SKM-1 (cell line): ENCODE measurements at regions not wholly inside any gene's neighbourhood (a gene's known extent, or its start where the extent isn't known, plus 50 kb on each side); places are given as distances from the start of the nearest gene placed in this dataset.

ENCODE experiments used
- DNase-seq: peaks from one replicate; lab custom pipeline; 2025; ENCODE audit not compliant: unreplicated experiment; lab: John Stamatoyannopoulos, UW

DNA sequence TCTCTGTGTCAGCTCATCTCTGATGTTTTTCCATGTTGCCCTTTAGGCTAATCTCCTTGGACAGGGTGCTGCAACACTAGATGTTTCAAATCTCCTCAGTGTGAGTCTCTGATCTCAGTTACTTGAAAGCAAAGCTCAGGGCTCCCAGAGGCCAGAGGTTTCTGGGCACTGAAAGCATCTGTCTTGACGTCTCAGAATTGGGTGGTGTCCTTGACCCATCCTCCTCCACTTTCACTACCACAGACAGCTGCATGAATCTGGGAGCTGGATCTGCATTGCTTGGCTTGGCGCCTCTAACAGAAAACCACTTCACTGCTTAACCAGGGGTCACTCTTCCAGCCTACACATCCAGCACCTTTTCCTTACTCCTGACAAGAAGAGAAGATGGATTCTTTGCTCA, 399.4 kb downstream of the NXPE2 start:
- DNase-seq, result no peak

DNA sequence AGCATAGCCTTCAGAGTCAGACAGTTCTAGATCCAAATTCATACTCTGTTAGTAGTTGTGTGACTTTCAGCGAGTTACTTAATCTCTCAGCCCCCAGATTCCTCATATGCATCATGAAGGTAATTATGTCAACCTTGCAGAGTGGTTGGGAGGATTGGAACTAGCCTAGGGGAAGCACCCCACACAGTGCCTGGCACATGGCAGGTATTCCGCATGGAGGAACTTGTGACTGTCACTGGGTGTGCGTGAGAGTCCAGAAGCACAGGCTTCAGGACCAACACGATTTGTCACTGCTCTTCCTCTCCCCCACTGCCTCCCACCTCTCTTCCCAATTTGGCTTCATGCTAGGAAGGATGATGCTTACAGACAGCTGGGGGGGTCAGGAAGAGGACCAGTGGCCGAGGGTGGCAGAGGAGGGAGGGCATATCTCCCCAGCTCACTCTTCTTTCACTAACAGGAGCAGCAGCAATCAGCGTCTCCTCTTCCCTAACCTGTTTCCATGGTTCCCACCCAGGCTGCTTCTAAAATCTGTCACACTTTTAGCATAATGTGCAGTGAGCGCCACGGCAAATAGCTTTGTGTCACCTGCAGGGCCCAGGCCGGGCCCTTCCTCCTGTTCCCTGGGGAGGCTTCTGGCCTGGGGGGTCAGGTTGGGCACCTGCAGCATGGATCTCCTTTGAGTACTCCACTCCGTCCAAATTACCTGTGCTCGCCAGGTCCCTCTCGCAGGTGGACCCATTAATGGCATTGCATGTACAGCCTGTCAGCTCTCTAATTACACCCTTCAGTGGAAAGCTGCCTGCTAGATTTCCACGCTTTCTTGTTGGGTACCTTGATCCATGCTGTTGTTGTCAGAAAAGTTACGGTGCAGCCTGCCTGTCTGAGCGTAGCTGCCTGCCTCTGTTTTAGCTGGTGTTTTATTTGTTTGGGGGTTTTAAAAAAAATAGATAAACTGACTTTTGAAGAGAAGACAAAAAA, 400.4 kb downstream of the NXPE2 start:
- DNase-seq, result no peak

DNA sequence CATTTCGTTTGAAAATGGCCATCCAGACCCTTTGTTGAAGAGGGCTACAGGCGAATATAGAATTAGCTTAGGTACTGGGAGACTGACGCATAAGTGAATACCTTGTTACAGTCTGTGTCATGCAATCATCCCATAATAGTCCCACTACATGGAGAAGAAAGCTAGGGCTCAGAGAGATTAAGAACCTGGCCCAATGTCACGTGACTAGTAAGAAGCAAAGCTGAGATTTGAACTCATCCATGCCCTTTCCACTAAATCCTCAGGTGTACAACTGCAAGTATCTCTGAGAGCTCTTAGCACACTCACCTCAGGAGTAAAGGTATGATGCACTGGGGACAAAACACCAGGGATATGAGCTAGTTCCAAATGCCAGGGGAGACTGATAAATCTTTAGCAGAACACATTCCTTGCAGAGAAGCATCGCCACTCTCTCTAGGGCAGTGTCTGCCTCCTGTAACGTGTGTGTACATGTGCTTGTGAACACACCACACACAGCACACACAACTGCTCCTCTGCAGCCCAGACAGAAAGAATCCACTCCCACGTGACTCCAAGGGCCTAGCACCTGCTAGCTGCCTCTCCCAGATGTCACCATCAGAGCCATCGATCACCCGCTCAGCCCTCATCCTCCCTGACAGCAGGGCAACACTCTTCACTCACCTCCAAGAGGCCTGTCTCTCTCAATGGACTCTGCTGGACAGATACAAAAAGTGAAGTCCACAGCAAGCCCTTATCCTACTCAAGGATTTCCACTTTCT, 402.8 kb downstream of the NXPE2 start:
- no peak for DNase-seq

DNA sequence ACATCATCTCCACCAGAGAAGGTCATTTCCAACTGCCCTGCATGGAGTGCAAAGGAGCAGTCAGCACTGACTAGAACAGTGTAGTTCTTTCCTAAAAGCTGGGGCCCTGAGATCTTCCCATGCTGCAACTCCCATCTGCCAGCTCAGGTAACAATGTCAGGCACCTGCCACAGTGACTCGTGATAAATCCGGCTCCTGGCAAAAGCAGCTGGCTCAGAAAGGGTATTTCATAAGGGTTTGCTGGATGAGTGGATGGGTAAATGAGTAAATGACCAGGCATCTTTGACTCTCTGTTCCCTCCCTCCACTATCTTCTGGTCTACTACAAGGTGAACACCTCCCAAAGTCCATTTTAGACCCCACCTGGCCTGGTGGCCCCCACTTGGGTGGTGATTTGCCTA, 403.6 kb downstream of the NXPE2 start:
- no peak for DNase-seq

DNA sequence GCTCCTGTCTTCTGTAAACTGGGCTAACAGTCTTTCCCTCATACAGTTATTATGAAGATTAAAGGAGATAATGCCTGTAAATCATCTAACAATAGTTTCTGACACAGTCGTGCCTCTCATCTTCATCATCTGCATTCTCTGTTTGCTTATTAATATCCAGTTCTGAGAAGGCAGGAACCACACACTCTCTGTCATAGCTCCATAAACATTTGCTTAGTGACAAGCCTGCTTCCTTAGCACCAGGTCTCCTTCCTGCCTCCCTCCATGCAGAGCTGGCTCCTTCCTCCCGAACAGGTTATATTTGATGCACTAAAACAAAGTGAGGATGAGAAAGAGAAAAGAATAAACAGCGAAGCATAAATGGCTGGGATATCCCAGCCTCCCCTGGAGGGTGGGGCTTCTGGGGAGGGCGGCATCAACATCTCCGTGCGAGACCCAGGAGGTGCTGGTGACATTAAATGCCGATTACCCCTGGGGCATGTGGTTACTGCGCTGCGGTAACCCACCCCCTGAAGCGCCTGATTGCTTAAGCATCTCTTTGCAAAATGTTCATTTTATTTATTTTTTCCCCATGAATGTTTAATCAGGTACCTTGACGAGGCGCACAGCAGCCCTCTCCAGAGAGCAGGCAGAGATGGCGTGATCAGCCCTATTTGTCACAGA, 404.9 kb downstream of the NXPE2 start:
- DNase-seq, result no peak

DNA sequence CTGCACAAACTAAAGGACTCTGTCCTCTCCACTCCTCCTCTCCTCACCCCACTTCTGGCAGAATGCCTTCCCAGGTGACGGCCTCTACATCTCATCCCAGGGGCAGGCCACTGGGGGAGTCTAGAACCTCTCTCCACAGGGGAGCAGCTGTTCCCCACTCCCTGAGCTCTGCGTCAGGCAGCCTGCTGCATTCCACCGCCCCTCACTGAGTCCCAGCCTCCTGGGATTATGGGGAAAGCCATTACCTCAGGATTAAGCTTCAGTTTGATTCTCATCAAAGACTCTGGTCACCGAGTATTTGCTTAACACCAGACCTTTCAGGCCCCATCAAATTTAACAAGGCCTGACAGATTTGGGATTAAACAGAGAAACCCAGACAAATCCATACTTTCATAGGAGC, 405.9 kb downstream of the NXPE2 start:
- no peak for DNase-seq

DNA sequence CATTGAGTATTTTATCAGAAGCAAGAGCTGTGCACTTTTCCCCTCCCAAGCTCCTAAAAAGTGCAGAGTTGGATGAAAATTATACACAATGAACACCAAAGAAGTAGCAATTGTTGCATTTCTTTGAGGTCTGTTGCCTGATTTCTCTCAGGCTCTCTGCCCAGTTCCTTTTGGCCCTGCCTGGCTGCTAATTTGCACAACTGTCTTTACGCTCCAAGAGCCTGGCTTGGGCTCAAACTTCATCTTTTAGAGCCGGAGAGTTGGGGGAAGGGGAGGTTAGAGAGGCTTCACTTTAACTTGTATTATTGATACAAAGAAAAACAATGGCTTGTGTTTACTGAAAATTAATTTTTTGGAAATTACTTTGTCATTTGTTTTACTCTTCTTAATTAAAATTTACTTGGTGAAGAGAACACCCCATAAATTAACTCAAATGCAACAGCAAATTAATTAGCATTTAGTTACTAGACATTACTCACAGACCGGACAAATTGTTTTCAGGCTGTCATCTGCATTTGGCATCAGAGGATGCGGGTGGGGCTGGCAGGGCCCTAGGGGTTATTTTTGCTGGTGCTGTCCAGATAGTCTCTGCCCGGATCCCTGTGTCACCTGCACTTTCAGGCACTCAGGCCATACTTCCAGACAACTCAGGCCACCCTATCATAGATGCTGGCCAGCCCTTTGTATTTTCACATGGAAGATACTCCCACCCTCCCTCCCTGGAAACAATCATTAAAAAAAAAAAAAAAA, 407.3 kb downstream of the NXPE2 start:
- no peak for DNase-seq

DNA sequence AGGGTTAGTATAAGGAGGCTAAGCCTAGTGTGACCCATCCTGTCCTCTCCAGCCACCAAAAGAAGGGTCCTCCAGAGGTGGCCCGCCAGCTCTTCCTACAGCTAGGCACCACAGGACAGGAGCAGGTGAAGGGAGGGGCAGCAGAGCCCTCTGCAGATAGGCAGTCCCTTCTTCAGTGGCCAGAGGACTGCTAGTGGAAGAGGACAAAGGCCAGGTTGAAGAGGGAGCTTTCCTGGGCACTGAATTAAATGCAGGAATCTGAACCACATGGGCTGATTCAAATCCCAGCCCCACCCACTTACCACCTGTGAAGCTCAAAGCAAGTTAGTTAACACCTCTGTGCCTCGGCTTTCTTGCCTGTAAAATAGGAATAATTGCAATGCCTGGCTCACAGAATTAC, 409.5 kb downstream of the NXPE2 start:
- DNase-seq, result no peak

DNA sequence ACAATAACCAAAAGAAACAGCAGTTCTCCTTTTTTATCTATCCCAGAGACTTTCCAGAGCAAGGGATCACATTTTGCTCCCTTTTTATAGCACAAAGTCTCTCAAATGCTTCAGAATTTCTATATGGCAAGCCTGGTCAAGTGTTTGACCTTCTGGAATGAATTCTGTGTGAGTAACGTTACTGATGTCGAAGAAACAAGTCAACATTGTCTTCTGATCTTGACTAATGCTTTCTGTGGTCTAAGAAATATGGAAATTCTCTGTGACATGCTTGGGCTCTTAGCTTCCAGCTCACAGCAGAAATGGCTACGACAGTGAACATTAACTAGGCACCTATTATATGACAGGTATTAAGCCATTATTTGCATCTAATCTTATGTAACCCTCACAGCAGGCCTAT, 411.7 kb downstream of the CADM1 start:
- no peak for DNase-seq

DNA sequence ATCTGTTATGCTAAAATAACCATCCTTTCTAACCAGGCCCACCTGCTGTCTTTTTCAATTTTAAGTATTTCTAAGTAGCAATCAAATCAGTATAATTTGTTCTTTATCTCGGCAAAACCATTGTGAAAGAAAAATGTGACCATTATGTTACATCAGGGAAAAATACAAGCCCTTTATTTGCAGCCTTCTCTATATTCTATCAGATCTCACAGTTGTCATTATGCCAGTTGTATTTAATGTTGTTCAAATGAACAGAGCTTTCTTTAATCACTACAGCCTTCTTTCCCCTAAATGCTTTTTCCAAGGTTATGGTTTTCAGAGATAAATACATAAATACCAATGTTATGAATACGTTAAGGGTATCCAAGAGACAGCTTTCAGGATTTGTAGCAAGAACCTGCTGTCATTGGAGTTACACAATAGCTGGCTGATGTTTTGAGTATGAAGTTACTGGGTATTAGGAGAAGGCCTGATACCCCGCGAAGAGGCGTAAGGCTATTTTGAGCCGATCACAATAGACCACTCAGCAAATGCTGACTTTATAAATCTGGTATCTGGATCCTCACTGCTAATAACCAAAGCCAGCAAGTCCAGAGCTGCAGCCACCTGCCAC, 406.3 kb downstream of the CADM1 start:
- DNase-seq, result no peak

DNA sequence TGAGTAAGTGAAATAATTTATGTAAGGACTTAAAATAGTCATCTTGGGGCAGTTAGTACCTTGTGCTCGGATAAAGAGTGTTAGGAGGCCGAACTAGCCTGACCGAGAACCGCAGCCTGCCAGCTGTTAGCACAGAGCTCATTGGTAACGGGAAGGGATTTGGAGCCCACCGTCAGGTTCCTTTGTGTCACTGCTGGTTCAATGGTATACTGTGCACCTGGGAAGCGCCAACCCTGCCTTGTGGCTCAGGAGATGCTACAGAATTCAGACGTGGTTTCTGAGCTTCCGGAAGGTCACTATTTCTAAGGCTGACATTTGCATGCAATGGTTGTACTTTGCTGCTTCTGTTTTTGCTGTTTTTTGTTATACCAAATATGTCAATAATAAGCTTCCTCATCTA, 403.5 kb downstream of the CADM1 start:
- no peak for DNase-seq

DNA sequence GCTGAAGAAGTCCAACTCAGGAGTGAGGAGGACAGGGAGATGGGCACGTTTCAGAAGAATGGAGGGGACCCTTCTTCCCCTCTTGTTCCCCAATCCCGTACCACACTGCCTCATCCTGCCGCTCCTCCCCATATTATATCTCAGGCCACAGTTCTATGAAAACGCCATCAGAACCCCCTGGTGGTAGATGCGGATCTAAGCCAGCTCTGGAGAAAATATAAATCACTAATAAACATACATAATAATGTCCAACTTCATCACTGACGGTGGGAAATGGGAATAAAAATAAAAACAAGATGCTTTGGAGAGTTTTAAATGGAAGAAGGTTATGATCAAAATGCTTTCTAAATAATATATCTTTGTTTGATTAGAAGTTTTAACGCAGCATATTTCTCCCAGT, 400.3 kb downstream of the CADM1 start:
- DNase-seq, result no peak

DNA sequence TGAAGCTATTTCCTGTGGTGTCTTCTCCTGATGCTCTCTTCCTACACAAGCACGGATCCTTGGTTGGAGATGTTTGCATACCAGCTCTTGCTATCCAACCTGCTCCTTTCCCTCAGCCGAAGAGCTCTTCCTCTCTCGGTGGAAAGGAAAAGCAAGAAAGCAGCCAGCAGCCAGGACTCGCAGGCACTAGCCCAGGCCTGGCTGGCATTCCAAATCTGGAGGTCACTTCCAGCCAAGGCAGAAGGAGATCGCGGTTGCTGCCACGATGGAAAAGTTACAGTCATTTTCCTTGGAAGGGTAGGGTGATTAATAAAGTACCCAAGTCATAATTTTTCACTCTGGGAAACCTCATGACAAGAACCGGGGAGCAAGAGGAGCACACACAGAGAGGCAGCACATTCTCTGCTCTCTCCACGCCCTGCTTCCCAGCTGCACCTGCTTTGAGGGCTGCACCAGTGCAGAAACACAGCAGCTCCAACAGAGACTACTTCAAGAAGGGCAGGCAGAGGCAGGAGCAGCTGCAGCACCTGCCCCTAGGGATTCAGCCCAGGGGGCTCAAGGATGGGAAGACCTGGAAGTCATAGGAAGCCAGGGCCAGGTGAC, 399.3 kb downstream of the CADM1 start:
- DNase-seq, result no peak

DNA sequence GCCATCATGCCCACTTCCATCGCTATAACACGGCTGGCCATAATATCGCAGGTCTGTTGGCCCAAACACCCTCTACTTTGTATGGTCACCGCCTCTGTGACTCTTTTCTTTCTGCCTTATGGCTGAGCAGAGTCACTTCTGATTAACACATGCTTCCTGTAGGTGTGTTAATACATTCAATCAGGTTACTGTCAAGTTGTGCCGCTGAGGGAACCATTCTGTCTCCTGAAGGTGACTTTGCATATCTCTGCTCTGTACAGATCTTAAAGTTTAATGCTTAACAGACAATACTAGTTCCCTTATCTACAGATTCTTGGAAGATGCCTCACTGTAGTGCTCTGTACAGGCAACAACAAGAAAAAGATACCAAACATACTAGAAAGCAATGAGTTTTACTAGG, 393.1 kb downstream of the CADM1 start:
- no peak for DNase-seq

DNA sequence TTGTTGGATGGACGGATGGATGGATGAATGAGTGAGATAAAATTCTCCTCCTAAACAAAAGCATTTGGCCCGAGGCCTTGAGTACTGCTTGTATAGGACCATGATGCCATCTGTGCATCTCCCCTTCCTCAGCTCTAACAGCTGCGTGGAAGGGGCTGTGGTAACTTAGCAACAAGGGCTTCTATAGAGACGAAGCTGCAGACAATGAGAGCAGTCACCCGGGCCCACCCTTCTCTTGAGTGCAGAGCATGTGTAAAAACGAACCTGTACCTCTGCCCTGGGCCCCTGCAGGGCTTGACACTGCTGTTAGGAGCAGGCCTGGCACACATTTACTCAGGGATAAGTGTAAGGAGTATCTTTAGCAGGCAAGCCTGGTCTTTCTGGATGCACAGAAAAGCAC, 391.5 kb downstream of the CADM1 start:
- no peak for DNase-seq

DNA sequence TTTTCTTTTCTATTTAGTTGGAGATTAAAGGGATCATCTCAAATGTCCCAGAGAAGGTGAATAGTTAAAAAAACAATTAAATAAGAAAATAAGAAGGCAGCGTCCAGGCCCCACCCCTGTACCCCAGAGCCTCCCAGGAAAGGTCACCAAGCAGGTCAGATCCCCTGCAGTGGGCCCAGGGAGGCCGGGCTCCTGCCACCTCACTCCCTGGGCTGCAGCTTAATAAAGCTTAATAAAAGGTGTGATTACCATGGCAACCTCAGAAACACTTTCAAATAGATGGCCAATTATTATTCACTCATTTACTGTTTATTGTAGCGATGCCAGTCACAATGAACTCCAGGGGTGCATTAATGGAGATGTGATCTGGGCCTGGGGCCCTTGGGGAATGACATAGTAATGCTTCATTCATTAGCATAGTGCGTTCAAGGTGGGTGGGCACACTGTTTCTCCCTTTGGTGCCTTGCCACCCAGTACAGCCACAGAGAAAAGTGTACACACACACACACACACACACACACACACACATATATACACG, 386.2 kb downstream of the CADM1 start:
- DNase-seq, result no peak

DNA sequence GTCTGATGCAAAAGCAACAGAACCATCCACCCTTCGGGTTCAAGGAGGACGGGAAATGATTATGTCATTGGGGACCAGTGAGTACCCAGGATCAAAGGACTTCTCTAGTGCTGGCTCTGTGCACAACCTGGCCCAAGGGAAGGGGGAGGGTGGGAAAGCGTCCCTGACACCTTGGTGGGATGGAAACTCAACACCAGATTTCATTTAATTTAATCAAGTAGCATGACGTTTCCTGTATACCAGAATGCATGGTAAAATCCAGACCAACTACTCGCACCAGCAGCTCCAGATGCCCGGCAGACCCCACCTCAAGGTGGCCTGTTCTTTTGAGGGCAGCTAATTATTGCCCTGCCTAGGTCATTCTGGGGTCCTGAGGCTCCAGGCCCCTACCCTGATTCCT, 385.1 kb downstream of the CADM1 start:
- no peak for DNase-seq
